ENCODE measurements at regions not wholly inside any gene's neighbourhood (a gene's known extent, or its start where the extent isn't known, plus 50 kb on each side); places are given as distances from the start of the nearest gene placed in this dataset.

GRCh38 chr2:221285148-221285547 lies 287.0 kb downstream of the EPHA4 start:
- DNase-seq = no peak

- no peak for DNase-seq
Measured at GRCh38 chr2:221286406-221286805, 285.7 kb downstream of the EPHA4 start.

GRCh38 chr2:221289389-221289788 lies 282.7 kb downstream of the EPHA4 start:
- DNase-seq = no peak

GRCh38 chr2:221289846-221290245 lies 282.3 kb downstream of the EPHA4 start:
- DNase-seq = no peak

GRCh38 chr2:221293949-221294742 lies 278.0 kb downstream of the EPHA4 start:
- no peak for DNase-seq

GRCh38 chr2:221304916-221305315 lies 267.2 kb downstream of the EPHA4 start:
- peak; percentile 3 for DNase-seq

- DNase-seq = no peak
Measured at GRCh38 chr2:221308507-221309066, 263.5 kb downstream of the EPHA4 start.

GRCh38 chr2:221309892-221310583 lies 262.1 kb downstream of the EPHA4 start:
- no peak for DNase-seq

- no peak for DNase-seq
Measured at GRCh38 chr2:221310730-221311129, 261.4 kb downstream of the EPHA4 start.

GRCh38 chr2:221312634-221313033 lies 259.5 kb downstream of the EPHA4 start:
- no peak for DNase-seq

- no peak for DNase-seq
Measured at GRCh38 chr2:221314786-221315185, 257.3 kb downstream of the EPHA4 start.

- DNase-seq = no peak
Measured at GRCh38 chr2:221318376-221319130, 253.6 kb downstream of the EPHA4 start.

GRCh38 chr2:221322741-221323140 lies 249.4 kb downstream of the EPHA4 start:
- no peak for DNase-seq

- DNase-seq = no peak
Measured at GRCh38 chr2:221323513-221323912, 248.6 kb downstream of the EPHA4 start.

GRCh38 chr2:221330436-221330835 lies 241.7 kb downstream of the EPHA4 start:
- no peak for DNase-seq

- no peak for DNase-seq
Measured at GRCh38 chr2:221334481-221335218, 237.5 kb downstream of the EPHA4 start.

- DNase-seq = no peak
Measured at GRCh38 chr2:221335219-221335752, 236.8 kb downstream of the EPHA4 start.

GRCh38 chr2:221336967-221337366 lies 235.1 kb downstream of the EPHA4 start:
- no peak for DNase-seq

- no peak for DNase-seq
Measured at GRCh38 chr2:221337957-221338685, 234.0 kb downstream of the EPHA4 start.

GRCh38 chr2:221342388-221342787 lies 229.7 kb downstream of the EPHA4 start:
- DNase-seq = no peak

GRCh38 chr2:221343524-221343923 lies 228.6 kb downstream of the EPHA4 start:
- no peak for DNase-seq

GRCh38 chr2:221345516-221345915 lies 226.6 kb downstream of the EPHA4 start:
- no peak for DNase-seq
